H9 (cell line): ENCODE measurements at regions not wholly inside any gene's neighbourhood (a gene's known extent, or its start where the extent isn't known, plus 50 kb on each side); places are given as distances from the start of the nearest gene placed in this dataset.

Experiments
- DNase-seq: peaks from one replicate; pipeline ENCODE4 v3.0.0-alpha.2; 2017
- H2AFZ ChIP-seq: one replicate; pipeline ENCODE4 v1.6.1; 2013; ENCODE audit warnings: mild to moderate bottlenecking, low read length, control low read depth, moderate library complexity
- H2AK5ac ChIP-seq: 2 replicates; pipeline ENCODE4 v1.6.1; 2013; ENCODE audit warnings: low read length, control low read depth, mixed read lengths; ENCODE audit not compliant: insufficient read length
- H2BK120ac ChIP-seq: one replicate; pipeline ENCODE4 v1.6.1; 2013; ENCODE audit warnings: low read depth, mild to moderate bottlenecking, low read length, control low read depth, inconsistent platforms; ENCODE audit not compliant: poor library complexity, severe bottlenecking
- H2BK12ac ChIP-seq: 2 replicates; pipeline ENCODE4 v1.6.1; 2013; ENCODE audit warnings: low read length, control low read depth, mixed read lengths, low read depth; ENCODE audit not compliant: insufficient read length
- H2BK15ac ChIP-seq: 2 replicates; pipeline ENCODE4 v1.6.1; 2013; ENCODE audit warnings: low read depth, low read length, control low read depth
- H2BK20ac ChIP-seq: one replicate; pipeline ENCODE4 v1.6.1; 2013; ENCODE audit warnings: low read depth, mild to moderate bottlenecking, low read length, control low read depth, inconsistent platforms; ENCODE audit not compliant: poor library complexity, severe bottlenecking
- H2BK5ac ChIP-seq: 2 replicates; pipeline ENCODE4 v1.6.1; 2013; ENCODE audit warnings: low read length, control low read depth, mixed read lengths; ENCODE audit not compliant: insufficient read length
- H3K14ac ChIP-seq: 2 replicates; pipeline ENCODE4 v1.6.1; 2013; ENCODE audit warnings: low read length, control low read depth; ENCODE audit not compliant: insufficient read depth
- H3K18ac ChIP-seq: 2 replicates; pipeline ENCODE4 v1.6.1; 2013; ENCODE audit warnings: low read depth, mild to moderate bottlenecking, mixed read lengths, low read length, control low read depth; ENCODE audit not compliant: insufficient read length
- H3K23ac ChIP-seq: 2 replicates; pipeline ENCODE4 v1.6.1; 2013; ENCODE audit warnings: low read length, control low read depth, mixed read lengths, low read depth; ENCODE audit not compliant: insufficient read length
- H3K23me2 ChIP-seq: 2 replicates; pipeline ENCODE4 v1.6.1; 2013; ENCODE audit warnings: low read depth, mild to moderate bottlenecking, mixed read lengths, low read length, control low read depth; ENCODE audit not compliant: insufficient read length, poor library complexity, severe bottlenecking
- H3K27ac ChIP-seq: 2 replicates; pipeline ENCODE4 v1.5.1; 2013; ENCODE audit warnings: low read length, control low read depth, mixed read lengths, low read depth; ENCODE audit not compliant: insufficient read length
- H3K27me3 ChIP-seq: 2 replicates; pipeline ENCODE4 v1.6.1; 2013; ENCODE audit warnings: low read length, control low read depth, inconsistent platforms; ENCODE audit not compliant: insufficient read depth
- H3K4ac ChIP-seq: 2 replicates; pipeline ENCODE4 v1.6.1; 2013; ENCODE audit warnings: low read depth, mild to moderate bottlenecking, control low read depth, inconsistent platforms, low read length, moderate library complexity
- H3K4me1 ChIP-seq: 2 replicates; pipeline ENCODE4 v1.6.1; 2013; ENCODE audit warnings: low read length, control low read depth, inconsistent platforms; ENCODE audit not compliant: insufficient read depth
- H3K4me2 ChIP-seq: 2 replicates; pipeline ENCODE4 v1.6.1; 2013; ENCODE audit warnings: low read length, control low read depth, mixed read lengths; ENCODE audit not compliant: insufficient read length, insufficient read depth
- H3K56ac ChIP-seq: 2 replicates; pipeline ENCODE4 v1.6.1; 2013; ENCODE audit warnings: low read depth, mild to moderate bottlenecking, mixed read lengths, low read length, control low read depth; ENCODE audit not compliant: insufficient read length
- H3K79me1 ChIP-seq: 2 replicates; pipeline ENCODE4 v1.6.1; 2013; ENCODE audit warnings: low read depth, mild to moderate bottlenecking, moderate library complexity, low read length, control low read depth, inconsistent platforms; ENCODE audit not compliant: insufficient read depth, poor library complexity, severe bottlenecking
- H3K79me2 ChIP-seq: 2 replicates; pipeline ENCODE4 v1.6.1; 2013; ENCODE audit warnings: low read length, control low read depth, inconsistent platforms; ENCODE audit not compliant: insufficient read depth
- H3K9ac ChIP-seq: 2 replicates; pipeline ENCODE4 v1.6.1; 2013; ENCODE audit warnings: low read length, control low read depth, mixed read lengths; ENCODE audit not compliant: insufficient read length; ENCODE audit errors: extremely low read depth
- H3K9me3 ChIP-seq: one replicate; pipeline ENCODE4 v1.6.1; 2013; ENCODE audit warnings: low read depth, low read length, inconsistent platforms; ENCODE audit not compliant: control insufficient read depth
- H3T11ph ChIP-seq: one replicate; pipeline ENCODE4 v1.6.1; 2013; ENCODE audit warnings: mild to moderate bottlenecking, low read length, control low read depth, inconsistent platforms
- H4K20me1 ChIP-seq: one replicate; pipeline ENCODE4 v1.6.1; 2013; ENCODE audit not compliant: control insufficient read depth, insufficient read length, insufficient read depth
- H4K5ac ChIP-seq: 2 replicates; pipeline ENCODE4 v1.6.1; 2013; ENCODE audit warnings: low read depth, mild to moderate bottlenecking, mixed read lengths, low read length, control low read depth; ENCODE audit not compliant: insufficient read length
- H4K8ac ChIP-seq: replicated peaks from 2 replicates; pipeline ENCODE4 v1.6.1; 2013; ENCODE audit warnings: low read length, control low read depth, mixed read lengths, low read depth; ENCODE audit not compliant: insufficient read length
- H4K91ac ChIP-seq: 2 replicates; pipeline ENCODE4 v1.6.1; 2013; ENCODE audit warnings: low read depth, mild to moderate bottlenecking, moderate library complexity, mixed read lengths, low read length, control low read depth; ENCODE audit not compliant: insufficient read length
- H3K27ac Mint-ChIP-seq, 3 experiments: 2 replicates in 2 of 3; 3 replicates in 1 of 3; pipeline ENCODE4 v1.8.0; 2020 to 2021; ENCODE audit warnings: mixed read lengths in 3 of 3, mild to moderate bottlenecking in 1 of 3, moderate library complexity in 1 of 3
- H3K27me3 Mint-ChIP-seq: 2 replicates; pipeline ENCODE4 v1.8.0; 2021; ENCODE audit warnings: low read depth, mild to moderate bottlenecking, moderate library complexity, mixed read lengths
- H3K36me3 Mint-ChIP-seq, 3 experiments: 2 replicates in 2 of 3; 3 replicates in 1 of 3; pipeline ENCODE4 v1.8.0; 2020 to 2021; ENCODE audit warnings: low read depth in 3 of 3, mixed read lengths in 3 of 3; ENCODE audit not compliant: insufficient read depth in 1 of 3
- H3K4me1 Mint-ChIP-seq, 2 experiments: 2 replicates each; pipeline ENCODE4 v1.8.0; 2020; ENCODE audit warnings: mixed read lengths in 2 of 2
- H3K4me3 Mint-ChIP-seq, 2 experiments: 2 replicates in 1 of 2; 3 replicates in 1 of 2; pipeline ENCODE4 v1.8.0; 2020 to 2021; ENCODE audit warnings: mild to moderate bottlenecking in 2 of 2, mixed read lengths in 2 of 2, moderate library complexity in 1 of 2
- H3K9me3 Mint-ChIP-seq, 2 experiments: 2 replicates in 1 of 2; 3 replicates in 1 of 2; pipeline ENCODE4 v1.8.0; 2020; ENCODE audit warnings: mild to moderate bottlenecking in 2 of 2, mixed read lengths in 2 of 2, moderate library complexity in 1 of 2
- CTCF ChIP-seq: fragments of 200-600 bp; sonication (generic); conservative IDR thresholded peaks from 3 replicates; pipeline ENCODE4 v1.8.0; 2021; ENCODE audit warnings: antibody characterized with exemption, mild to moderate bottlenecking
- WGBS: extraction: QIAGEN DNeasy Blood & Tissue Kit; methylation state at CpG from one replicate; pipeline ENCODE4 v1.1.7; 2013; ENCODE audit warnings: missing lambda C conversion rate, low lambda C conversion rate, mixed read lengths; ENCODE audit not compliant: insufficient read length; ENCODE audit errors: extremely low coverage; 5-methylcytosine and 5-hydroxymethylcytosine counted together

GRCh38 chr10:118817328-118818068, 62.7 kb upstream of the CACUL1 start:
- Mint-ChIP-seq H3K4me3 (peak overlapping the region in 1 of 2 experiments; percentile 50; a peak in 1 of 5 replicates), H3K27ac (peak overlapping the region in 2 of 3 experiments; percentile 12 to 62; a peak in 2 of 7 replicates), H3K36me3 (no peaks in the 10 kb centered on the region), H3K27me3 (peaks cover 4% of the 10 kb centered on the region), H3K4me1 (peaks cover 2 to 4% of the 10 kb centered on the region in 2 experiments), H3K9me3 (no peaks in the 10 kb centered on the region)
- H3K79me2 ChIP-seq, result no peaks in the 10 kb centered on the region
- H3K27ac ChIP-seq, result no peak overlapping the region
- H4K8ac ChIP-seq, result no peak overlapping the region
- H3K79me1 ChIP-seq, result no peaks in the 10 kb centered on the region
- no peaks in the 10 kb centered on the region for H3K9me3 ChIP-seq
- no peaks in the 10 kb centered on the region for H3K4me1 ChIP-seq
- no peak overlapping the region for H3K14ac ChIP-seq
- no peak overlapping the region for H2AK5ac ChIP-seq
- no peak overlapping the region for H3T11ph ChIP-seq
- H3K23ac ChIP-seq, result no peak overlapping the region
- TF ChIP-seq CTCF, result no peak
- no peak overlapping the region for H3K4ac ChIP-seq
- no peak overlapping the region for H3K4me2 ChIP-seq
- H2AFZ ChIP-seq, result no peak overlapping the region
- DNase-seq, result no peak
- no peak overlapping the region for H4K5ac ChIP-seq
- no CpG with 5 or more reads among the region's 18 CpGs for WGBS
- no peak overlapping the region for H4K91ac ChIP-seq
- H2BK120ac ChIP-seq, result no peak overlapping the region
- no peaks in the 10 kb centered on the region for H3K23me2 ChIP-seq
- no peak overlapping the region for H2BK15ac ChIP-seq
- no peak overlapping the region for H2BK12ac ChIP-seq
- no peaks in the 10 kb centered on the region for H3K27me3 ChIP-seq
- H3K56ac ChIP-seq, result no peak overlapping the region
- H4K20me1 ChIP-seq, result peaks cover 3% of the 10 kb centered on the region
- no peak overlapping the region for H2BK20ac ChIP-seq
- no peak overlapping the region for H3K18ac ChIP-seq
- H3K9ac ChIP-seq, result no peak overlapping the region
- H2BK5ac ChIP-seq, result no peak overlapping the region
